DOHH2 (cell line): ENCODE measurements at regions not wholly inside any gene's neighbourhood (a gene's known extent, or its start where the extent isn't known, plus 50 kb on each side); places are given as distances from the start of the nearest gene placed in this dataset.

Source experiments
- H3F3A ChIP-seq: fragments of 200-600 bp; sonication (generic), shearing (Covaris generic); 2 replicates; pipeline ENCODE4 v1.6.0; 2016; ENCODE audit warnings: antibody characterized with exemption, mild to moderate bottlenecking; ENCODE audit not compliant: control insufficient read depth, insufficient read depth
- H3K27ac ChIP-seq: fragments of 200-600 bp; sonication (generic); 2 replicates; pipeline ENCODE4 v1.5.1; 2014; ENCODE audit warnings: low read depth, mild to moderate bottlenecking, low read length, moderate library complexity
- H3K27me3 ChIP-seq: fragments of 200-600 bp; sonication (generic); 2 replicates; pipeline ENCODE4 v1.6.1; 2014; ENCODE audit warnings: mild to moderate bottlenecking, low read length, mixed read lengths; ENCODE audit not compliant: control insufficient read depth
- H3K36me3 ChIP-seq: fragments of 200-600 bp; sonication (generic); 2 replicates; pipeline ENCODE4 v1.6.1; 2014; ENCODE audit warnings: mild to moderate bottlenecking, low read length, moderate library complexity, mixed read lengths; ENCODE audit not compliant: control insufficient read depth
- H3K4me1 ChIP-seq: fragments of 200-600 bp; sonication (generic); 2 replicates; pipeline ENCODE4 v1.6.1; 2014; ENCODE audit warnings: mild to moderate bottlenecking, low read length, mixed read lengths; ENCODE audit not compliant: control insufficient read depth
- H3K4me2 ChIP-seq: fragments of 200-600 bp; sonication (generic); 2 replicates; pipeline ENCODE4 v1.6.0; 2014; ENCODE audit warnings: mild to moderate bottlenecking, low read length, moderate library complexity
- H3K4me3 ChIP-seq: fragments of 200-600 bp; sonication (generic); 2 replicates; pipeline ENCODE4 v1.5.1; 2014; ENCODE audit warnings: mild to moderate bottlenecking, low read length, mixed read lengths
- H3K79me2 ChIP-seq: fragments of 200-600 bp; sonication (generic); 2 replicates; pipeline ENCODE4 v1.6.1; 2014; ENCODE audit warnings: mild to moderate bottlenecking, low read length, mixed read lengths; ENCODE audit not compliant: control insufficient read depth
- H3K9me2 ChIP-seq: fragments of 200-600 bp; sonication (generic); replicated peaks from 2 replicates; pipeline ENCODE4 v1.6.1; 2014; ENCODE audit warnings: mild to moderate bottlenecking, low read length, mixed read lengths; ENCODE audit not compliant: control insufficient read depth
- H3K9me3 ChIP-seq: fragments of 200-600 bp; sonication (generic); 2 replicates; pipeline ENCODE4 v1.6.1; 2014; ENCODE audit warnings: antibody characterized with exemption, low read length, mixed read lengths; ENCODE audit not compliant: control insufficient read depth, insufficient read depth
- H4K20me1 ChIP-seq: fragments of 200-600 bp; sonication (generic); 2 replicates; pipeline ENCODE4 v1.6.0; 2014; ENCODE audit warnings: low read depth, mild to moderate bottlenecking, antibody characterized with exemption, low read length, moderate library complexity; ENCODE audit not compliant: control insufficient read depth, insufficient read depth
- CTCF ChIP-seq: fragments of 200-600 bp; sonication (generic); IDR thresholded peaks from one replicate; pipeline ENCODE4 v1.5.1; 2014; ENCODE audit warnings: antibody characterized with exemption, mild to moderate bottlenecking, low read depth, low read length; ENCODE audit not compliant: poor library complexity, severe bottlenecking
- EZH2phosphoT487 ChIP-seq: fragments of 200-600 bp; sonication (generic); IDR thresholded peaks from 2 replicates; pipeline ENCODE4 v1.6.1; 2017; ENCODE audit warnings: borderline replicate concordance, mild to moderate bottlenecking, antibody characterized with exemption, low read length, moderate library complexity, mixed read lengths

GRCh38 chr10:21030091-21030490 is 133.0 kb upstream of the NEBL start:
- TF ChIP-seq CTCF = no peak
- no peak for TF ChIP-seq EZH2phosphoT487
- Histone ChIP-seq H3K79me2 (no peaks in the 10 kb centered on the region), H3K9me2 (no peaks in the 10 kb centered on the region), H3K4me3 (no peak overlapping the region), H3K9me3 (no peaks in the 10 kb centered on the region), H3K4me1 (no peaks in the 10 kb centered on the region), H3K27me3 (no peaks in the 10 kb centered on the region), H4K20me1 (no peaks in the 10 kb centered on the region), H3K4me2 (no peak overlapping the region), H3K36me3 (no peaks in the 10 kb centered on the region), H3F3A (no peaks in the 10 kb centered on the region), H3K27ac (no peak overlapping the region)

DNA sequence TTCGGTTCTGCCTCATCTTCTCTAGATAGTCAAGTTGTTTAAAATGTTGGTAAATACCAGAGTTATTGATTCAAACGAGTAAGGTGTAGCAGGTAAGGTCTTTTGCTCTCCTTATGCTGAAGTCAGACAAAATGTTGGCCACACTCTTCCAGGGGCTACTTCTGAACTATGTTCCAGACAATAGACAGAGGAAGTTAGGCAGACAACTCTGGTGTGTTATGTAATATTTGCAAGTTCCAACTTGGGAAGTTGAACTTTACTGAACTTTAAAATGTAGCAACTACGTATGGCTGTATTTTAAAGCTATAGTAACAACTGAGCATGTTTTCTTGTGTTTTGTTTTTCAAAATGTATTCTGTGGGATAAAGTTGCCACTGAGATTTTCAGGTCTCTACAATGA is 125.7 kb upstream of the NEBL start:
- Histone ChIP-seq H4K20me1 (no peaks in the 10 kb centered on the region), H3K9me2 (no peaks in the 10 kb centered on the region), H3K36me3 (no peaks in the 10 kb centered on the region), H3K4me3 (no peak overlapping the region), H3K4me1 (peaks cover 7% of the 10 kb centered on the region), H3K79me2 (no peaks in the 10 kb centered on the region), H3K27ac (no peak overlapping the region), H3K9me3 (peaks cover 7% of the 10 kb centered on the region; the same call in 1 of the 2 replicates), H3K27me3 (no peaks in the 10 kb centered on the region), H3K4me2 (no peak overlapping the region), H3F3A (no peaks in the 10 kb centered on the region)
- TF ChIP-seq CTCF = no peak
- no peak for TF ChIP-seq EZH2phosphoT487

DNA sequence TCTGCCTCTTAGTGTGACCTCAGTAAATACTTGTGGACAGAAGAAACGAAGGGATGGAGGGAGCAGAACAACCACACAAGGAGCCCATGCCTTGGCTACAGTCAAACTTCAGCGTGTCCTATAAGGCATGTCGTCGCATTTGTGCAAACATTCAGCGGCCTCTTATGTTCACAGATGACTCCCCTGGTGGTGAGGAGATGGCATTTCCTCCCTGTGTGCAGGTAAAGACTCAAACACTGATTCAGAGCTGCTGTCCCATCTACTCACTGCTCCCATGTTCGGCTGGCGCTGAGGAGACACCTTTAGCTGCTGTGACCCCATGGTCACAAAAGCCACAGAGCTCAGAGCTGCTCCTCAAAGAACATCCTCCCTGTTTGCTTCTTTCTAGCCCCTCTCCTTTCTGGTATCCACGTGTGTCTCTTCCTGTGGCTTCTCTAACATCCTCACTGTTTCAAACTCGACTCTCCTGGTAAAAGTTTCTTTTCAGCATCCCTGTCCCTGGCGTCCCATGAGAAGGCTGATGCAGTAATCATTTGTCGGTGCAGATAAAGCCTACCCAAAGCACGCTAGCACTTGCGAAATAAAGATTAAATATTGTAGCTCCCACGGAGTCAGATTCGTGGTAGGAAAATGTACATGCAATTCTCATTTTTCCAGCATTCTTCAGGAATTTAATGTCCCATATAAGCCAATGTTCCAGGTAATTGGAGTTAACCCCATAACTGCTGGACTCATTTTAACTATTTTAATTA is 124.9 kb upstream of the NEBL start:
- no peak for TF ChIP-seq EZH2phosphoT487
- peak; percentile 35 for TF ChIP-seq CTCF
- Histone ChIP-seq H4K20me1 (no peaks in the 10 kb centered on the region), H3K4me1 (peaks cover 7% of the 10 kb centered on the region), H3K4me3 (no peak overlapping the region), H3K27me3 (no peaks in the 10 kb centered on the region), H3K36me3 (no peaks in the 10 kb centered on the region), H3K9me2 (no peaks in the 10 kb centered on the region), H3F3A (no peaks in the 10 kb centered on the region), H3K27ac (no peak overlapping the region), H3K9me3 (peaks cover 7% of the 10 kb centered on the region; the same call in 1 of the 2 replicates), H3K79me2 (no peaks in the 10 kb centered on the region), H3K4me2 (no peak overlapping the region)
